Subcutaneous abdominal adipose tissue (tissue), 5 donors: ENCODE measurements at regions not wholly inside any gene's neighbourhood (a gene's known extent, or its start where the extent isn't known, plus 50 kb on each side); places are given as distances from the start of the nearest gene placed in this dataset.

Experiments
- H3K27ac ChIP-seq: one replicate; pipeline ENCODE4 v1.7.0; 2013; ENCODE audit warnings: low read depth, mild to moderate bottlenecking, inconsistent platforms, low read length, moderate library complexity
- H3K27me3 ChIP-seq, 5 donors: one replicate each; pipeline ENCODE4 v1.7.0; 2013; ENCODE audit warnings: low read length in 5 of 5, inconsistent platforms in 1 of 5; ENCODE audit not compliant: control insufficient read depth in 5 of 5, insufficient read depth in 4 of 5
- H3K36me3 ChIP-seq, 5 donors: one replicate each; pipeline ENCODE4 v1.7.0; 2013; ENCODE audit warnings: low read length in 5 of 5; ENCODE audit not compliant: control insufficient read depth in 5 of 5, insufficient read depth in 5 of 5
- H3K4me1 ChIP-seq, 5 donors: one replicate each; pipeline ENCODE4 v1.7.0; 2013; ENCODE audit warnings: low read length in 5 of 5, mild to moderate bottlenecking in 3 of 5, moderate library complexity in 1 of 5; ENCODE audit not compliant: control insufficient read depth in 5 of 5, insufficient read depth in 5 of 5
- H3K4me3 ChIP-seq, 5 donors: one replicate each; pipeline ENCODE4 v1.7.0; 2013; ENCODE audit warnings: low read length in 5 of 5, low read depth in 1 of 5
- H3K9ac ChIP-seq, 5 donors: one replicate each; pipeline ENCODE4 v1.7.0; 2013; ENCODE audit warnings: low read length in 5 of 5, mild to moderate bottlenecking in 4 of 5, moderate library complexity in 3 of 5
- H3K9me3 ChIP-seq, 5 donors: one replicate each; pipeline ENCODE4 v1.7.0; 2013; ENCODE audit warnings: low read length in 5 of 5; ENCODE audit not compliant: control insufficient read depth in 5 of 5
- donor health status: healthy.
- donor health status: healthy.
- donor health status: healthy.
- donor health status: healthy.
- donor health status: healthy.

GRCh38 chr3:13935494-13936094 lies 55.7 kb upstream of the WNT7A start:
- Histone ChIP-seq H3K27me3 (peaks cover 0 to 8% (median 0%) of the 10 kb centered on the region in 5 donors), H3K36me3 (no peaks in the 10 kb centered on the region), H3K4me3 (no peak overlapping the region)

GRCh38 chr3:13934813-13935212 lies 54.9 kb upstream of the WNT7A start:
- no peak overlapping the region for H3K4me3 ChIP-seq
- H3K36me3 ChIP-seq = no peaks in the 10 kb centered on the region
- H3K9ac ChIP-seq = no peak overlapping the region
- peaks cover 0 to 23% (median 16%) of the 10 kb centered on the region in 5 donors for H3K9me3 ChIP-seq
- peaks cover 0 to 12% (median 12%) of the 10 kb centered on the region in 5 donors for H3K4me1 ChIP-seq
- H3K27ac ChIP-seq = no peak overlapping the region
- H3K27me3 ChIP-seq = peaks cover 0 to 8% (median 0%) of the 10 kb centered on the region in 5 donors

More at GRCh38 chr3:13935494-13936094, 55.7 kb upstream of the WNT7A start:
- H3K27ac ChIP-seq = no peak overlapping the region
- peaks cover 0 to 12% (median 12%) of the 10 kb centered on the region in 5 donors for H3K4me1 ChIP-seq
- peaks cover 0 to 23% (median 14%) of the 10 kb centered on the region in 5 donors for H3K9me3 ChIP-seq
- no peak overlapping the region for H3K9ac ChIP-seq

- Histone ChIP-seq H3K9ac (no peak overlapping the region), H3K36me3 (no peaks in the 10 kb centered on the region), H3K27me3 (peaks cover 0 to 8% (median 0%) of the 10 kb centered on the region in 5 donors), H3K27ac (no peak overlapping the region), H3K9me3 (peaks cover 0 to 23% (median 17%) of the 10 kb centered on the region in 5 donors), H3K4me3 (no peak overlapping the region), H3K4me1 (peaks cover 0 to 12% (median 12%) of the 10 kb centered on the region in 5 donors)
Observed at GRCh38 chr3:13934315-13934714, 54.4 kb upstream of the WNT7A start.

DNA sequence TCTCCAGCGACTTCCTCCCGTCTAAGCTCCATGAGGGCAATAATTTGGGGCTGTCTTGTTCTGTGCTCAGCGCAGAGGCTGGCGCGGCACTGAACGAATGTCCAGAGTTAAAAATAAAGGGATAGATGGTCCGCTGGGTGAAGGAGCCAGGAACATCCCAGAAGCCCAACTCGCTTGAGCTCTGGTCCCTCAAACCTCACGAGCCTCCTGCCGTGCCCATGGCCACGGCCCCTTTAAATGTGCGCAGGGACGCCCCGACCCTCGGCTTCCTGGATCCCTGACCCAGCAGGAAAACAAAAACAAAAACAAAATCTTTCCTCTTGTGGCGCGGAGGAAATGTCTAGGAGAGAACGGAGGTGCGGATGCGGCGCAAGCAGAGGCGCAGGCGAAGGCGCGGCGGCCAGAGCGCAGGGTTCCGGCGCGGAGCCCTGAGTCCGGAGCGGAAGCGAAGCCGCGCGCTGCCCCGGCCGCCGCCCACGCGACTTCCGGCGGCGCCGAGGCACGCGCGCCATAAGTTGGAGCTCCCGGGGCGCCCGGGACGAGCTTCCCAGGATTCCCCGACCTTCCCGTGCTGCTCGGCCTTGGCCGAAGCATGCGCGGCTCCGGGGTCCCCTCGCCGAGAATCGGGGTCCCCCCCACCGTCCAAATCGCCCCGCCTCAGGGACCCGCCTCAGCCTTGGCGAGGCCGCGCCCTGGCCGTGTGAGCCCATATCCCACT lies 52.9 kb upstream of the WNT7A start:
- Histone ChIP-seq H3K9ac (peak overlapping the region in 1 of 5 donors; percentile 50), H3K27me3 (peaks cover 0 to 8% (median 0%) of the 10 kb centered on the region in 5 donors), H3K36me3 (no peaks in the 10 kb centered on the region), H3K4me1 (peaks cover 0 to 12% (median 12%) of the 10 kb centered on the region in 5 donors), H3K9me3 (peaks cover 0 to 32% (median 17%) of the 10 kb centered on the region in 5 donors), H3K27ac (no peak overlapping the region), H3K4me3 (peak overlapping the region; percentile 63 to 77 (median 68))

- Histone ChIP-seq H3K9me3 (peaks cover 0 to 34% (median 22%) of the 10 kb centered on the region in 5 donors), H3K4me1 (peaks cover 0 to 12% (median 12%) of the 10 kb centered on the region in 5 donors), H3K27ac (no peak overlapping the region), H3K27me3 (peaks cover 0 to 8% (median 0%) of the 10 kb centered on the region in 5 donors), H3K36me3 (no peaks in the 10 kb centered on the region), H3K9ac (no peak overlapping the region), H3K4me3 (no peak overlapping the region)
Observed at GRCh38 chr3:13931172-13931571, 51.3 kb upstream of the WNT7A start.
